ENCODE measurements at regions not wholly inside any gene's neighbourhood (a gene's known extent, or its start where the extent isn't known, plus 50 kb on each side); places are given as distances from the start of the nearest gene placed in this dataset.

- TF ChIP-seq, protein P1, sequence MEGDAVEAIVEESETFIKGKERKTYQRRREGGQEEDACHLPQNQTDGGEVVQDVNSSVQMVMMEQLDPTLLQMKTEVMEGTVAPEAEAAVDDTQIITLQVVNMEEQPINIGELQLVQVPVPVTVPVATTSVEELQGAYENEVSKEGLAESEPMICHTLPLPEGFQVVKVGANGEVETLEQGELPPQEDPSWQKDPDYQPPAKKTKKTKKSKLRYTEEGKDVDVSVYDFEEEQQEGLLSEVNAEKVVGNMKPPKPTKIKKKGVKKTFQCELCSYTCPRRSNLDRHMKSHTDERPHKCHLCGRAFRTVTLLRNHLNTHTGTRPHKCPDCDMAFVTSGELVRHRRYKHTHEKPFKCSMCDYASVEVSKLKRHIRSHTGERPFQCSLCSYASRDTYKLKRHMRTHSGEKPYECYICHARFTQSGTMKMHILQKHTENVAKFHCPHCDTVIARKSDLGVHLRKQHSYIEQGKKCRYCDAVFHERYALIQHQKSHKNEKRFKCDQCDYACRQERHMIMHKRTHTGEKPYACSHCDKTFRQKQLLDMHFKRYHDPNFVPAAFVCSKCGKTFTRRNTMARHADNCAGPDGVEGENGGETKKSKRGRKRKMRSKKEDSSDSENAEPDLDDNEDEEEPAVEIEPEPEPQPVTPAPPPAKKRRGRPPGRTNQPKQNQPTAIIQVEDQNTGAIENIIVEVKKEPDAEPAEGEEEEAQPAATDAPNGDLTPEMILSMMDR (conservative IDR thresholded peaks at IDR 0.05; ENCODE audit: low read depth, low read length), result no peak
- TF ChIP-seq EZH2phosphoT487 (IDR thresholded peaks at IDR 0.05; ENCODE audit: borderline replicate concordance, low read length) (no peak), EZH2 (IDR thresholded peaks at IDR 0.05; ENCODE audit: low read length, unreplicated experiment) (no peak)
Measured at GRCh38 chr9:94026816-94027215, 57.4 kb upstream of the PTPDC1 start.
